VCaP (cell line): ENCODE measurements at regions not wholly inside any gene's neighbourhood (a gene's known extent, or its start where the extent isn't known, plus 50 kb on each side); places are given as distances from the start of the nearest gene placed in this dataset.
"Not testable (repeated sequence)": the region's sequence is repeated elsewhere in the genome, so short reads cannot be mapped to it uniquely, and the experiment has no call there.

Experiments used
- H3K27ac ChIP-seq: fragments of 450-650 bp; 2 replicates; pipeline ENCODE4 v1.5.1; 2017
- TF ChIP-seq, protein P1 (sequence below): fragments of 450-650 bp; conservative IDR thresholded peaks from 2 replicates; pipeline ENCODE4 v1.5.1; 2017; ENCODE audit warnings: mild to moderate bottlenecking, moderate library complexity

GRCh38 chr6:154931711-154932424 lies 63.2 kb upstream of the TIAM2 start:
- H3K27ac ChIP-seq, result no peak overlapping the region
- TF ChIP-seq, protein P1, sequence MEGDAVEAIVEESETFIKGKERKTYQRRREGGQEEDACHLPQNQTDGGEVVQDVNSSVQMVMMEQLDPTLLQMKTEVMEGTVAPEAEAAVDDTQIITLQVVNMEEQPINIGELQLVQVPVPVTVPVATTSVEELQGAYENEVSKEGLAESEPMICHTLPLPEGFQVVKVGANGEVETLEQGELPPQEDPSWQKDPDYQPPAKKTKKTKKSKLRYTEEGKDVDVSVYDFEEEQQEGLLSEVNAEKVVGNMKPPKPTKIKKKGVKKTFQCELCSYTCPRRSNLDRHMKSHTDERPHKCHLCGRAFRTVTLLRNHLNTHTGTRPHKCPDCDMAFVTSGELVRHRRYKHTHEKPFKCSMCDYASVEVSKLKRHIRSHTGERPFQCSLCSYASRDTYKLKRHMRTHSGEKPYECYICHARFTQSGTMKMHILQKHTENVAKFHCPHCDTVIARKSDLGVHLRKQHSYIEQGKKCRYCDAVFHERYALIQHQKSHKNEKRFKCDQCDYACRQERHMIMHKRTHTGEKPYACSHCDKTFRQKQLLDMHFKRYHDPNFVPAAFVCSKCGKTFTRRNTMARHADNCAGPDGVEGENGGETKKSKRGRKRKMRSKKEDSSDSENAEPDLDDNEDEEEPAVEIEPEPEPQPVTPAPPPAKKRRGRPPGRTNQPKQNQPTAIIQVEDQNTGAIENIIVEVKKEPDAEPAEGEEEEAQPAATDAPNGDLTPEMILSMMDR, result no peak

DNA sequence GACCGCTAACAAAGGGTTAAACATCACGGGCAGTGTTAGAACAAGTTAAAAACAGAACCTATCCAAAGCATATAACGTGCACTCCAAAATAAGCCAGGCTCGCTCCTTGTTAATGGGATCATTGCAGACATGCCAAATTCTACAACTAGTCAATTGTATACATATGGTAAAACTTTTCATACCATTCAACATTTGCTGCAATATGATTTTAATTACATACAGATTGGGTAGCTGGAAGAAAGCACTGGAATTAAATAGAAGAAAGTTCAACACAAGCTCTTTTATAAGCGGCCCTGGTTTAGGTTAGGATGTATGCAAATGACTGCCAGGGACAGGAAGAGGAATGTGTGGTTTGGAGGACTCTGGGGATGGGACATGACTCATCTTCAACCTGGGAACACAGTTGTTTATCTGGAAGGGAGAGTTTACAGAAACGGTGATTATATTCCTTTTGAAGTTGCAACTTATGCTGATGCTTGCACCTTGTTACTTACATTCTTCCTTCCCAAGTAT lies 62.5 kb upstream of the TIAM2 start:
- H3K27ac ChIP-seq, result no peak overlapping the region
- TF ChIP-seq, protein P1, result no peak

GRCh38 chr6:154933181-154933827 lies 61.8 kb upstream of the TIAM2 start:
- no peak overlapping the region for H3K27ac ChIP-seq
- TF ChIP-seq, protein P1, result no peak

GRCh38 chr6:154937306-154938220 lies 57.6 kb upstream of the TIAM2 start:
- TF ChIP-seq, protein P1, result no peak
- H3K27ac ChIP-seq, result no peak overlapping the region

DNA sequence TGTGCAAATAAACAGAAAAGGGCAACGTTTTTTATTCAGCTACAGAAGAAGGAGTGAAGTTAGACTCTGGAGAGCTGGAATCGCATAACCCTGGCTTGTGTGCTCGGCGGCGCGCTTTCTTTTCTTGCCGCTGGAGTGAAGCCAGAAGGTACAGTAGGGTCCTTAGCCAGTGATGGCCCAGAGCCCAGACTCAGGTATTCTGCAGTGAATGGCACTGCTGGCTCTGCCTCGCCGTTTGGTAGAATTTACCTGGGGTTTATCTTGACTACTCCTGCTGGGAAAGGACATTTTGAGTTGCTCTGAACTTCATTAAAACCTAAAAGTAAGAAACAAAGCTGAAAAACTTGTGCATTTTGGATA lies 56.9 kb upstream of the TIAM2 start:
- TF ChIP-seq, protein P1, result no peak
- H3K27ac ChIP-seq, result no peak overlapping the region

- not testable (repeated sequence) for H3K27ac ChIP-seq
Observed at GRCh38 chr6:154938727-154939285, 56.3 kb upstream of the TIAM2 start.

DNA sequence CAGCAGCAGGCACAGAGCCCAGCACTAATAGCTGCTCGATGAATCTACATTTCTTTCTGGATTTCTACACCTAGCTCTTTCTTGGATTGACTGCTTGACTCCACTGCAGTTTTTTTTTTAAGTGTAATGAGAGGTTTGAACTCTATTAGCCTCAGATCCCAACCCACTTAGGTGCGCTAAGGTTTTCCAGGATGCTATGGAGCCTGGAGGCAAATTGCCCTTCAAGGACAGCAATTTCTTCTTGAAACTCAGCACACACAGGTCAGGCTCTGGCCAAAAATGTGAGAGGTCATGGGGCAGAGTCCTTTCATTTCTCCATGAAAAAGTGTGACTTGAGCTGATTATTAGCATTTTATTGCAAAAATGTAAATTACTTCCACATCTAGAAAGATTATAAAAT lies 52.3 kb upstream of the TIAM2 start:
- no peak overlapping the region for H3K27ac ChIP-seq
- TF ChIP-seq, protein P1, result no peak
